Thyroid gland (tissue), 4 donors: ENCODE measurements at regions not wholly inside any gene's neighbourhood (a gene's known extent, or its start where the extent isn't known, plus 50 kb on each side); places are given as distances from the start of the nearest gene placed in this dataset.

Source experiments
- POLR2A ChIP-seq, 2 donors: fragments of 450-650 bp; IDR thresholded peaks; one replicate each; pipeline ENCODE4 v1.6.1; 2017; ENCODE audit warnings: antibody characterized with exemption in 2 of 2, mild to moderate bottlenecking in 2 of 2, moderate library complexity in 1 of 2
- TF ChIP-seq, protein P1 (sequence below), 6 experiments: fragments of 200-600 bp in 3 of 6; fragments of 450-650 bp in 3 of 6; sonication (generic) in 3 of 6; IDR thresholded peaks; one replicate each; pipeline ENCODE4 v1.5.1; 2016 to 2019; ENCODE audit warnings: antibody characterized with exemption in 6 of 6, mild to moderate bottlenecking in 2 of 6, inconsistent platforms in 1 of 6, moderate library complexity in 1 of 6

DNA sequence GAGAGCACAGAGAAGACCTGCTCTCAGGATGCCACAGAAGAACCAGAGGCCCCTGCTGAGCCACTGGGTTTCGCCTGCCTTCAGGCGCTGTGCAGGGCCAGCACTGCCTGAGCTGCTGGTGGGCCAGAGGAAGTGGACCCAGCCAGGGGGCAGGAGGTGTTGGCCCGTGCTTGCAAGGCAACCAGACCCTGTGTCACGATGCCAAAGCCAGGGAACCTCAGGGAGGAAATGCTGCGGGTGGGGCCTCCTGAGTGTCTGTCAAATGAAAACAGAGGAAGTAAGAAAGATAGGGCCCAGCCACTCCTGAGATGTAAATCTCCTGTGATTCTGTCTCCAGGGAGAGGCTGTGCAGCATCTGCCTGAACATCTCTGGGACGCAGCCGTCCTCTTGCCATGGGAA lies 58.1 kb upstream of the ADORA2B start:
- TF ChIP-seq, protein P1, sequence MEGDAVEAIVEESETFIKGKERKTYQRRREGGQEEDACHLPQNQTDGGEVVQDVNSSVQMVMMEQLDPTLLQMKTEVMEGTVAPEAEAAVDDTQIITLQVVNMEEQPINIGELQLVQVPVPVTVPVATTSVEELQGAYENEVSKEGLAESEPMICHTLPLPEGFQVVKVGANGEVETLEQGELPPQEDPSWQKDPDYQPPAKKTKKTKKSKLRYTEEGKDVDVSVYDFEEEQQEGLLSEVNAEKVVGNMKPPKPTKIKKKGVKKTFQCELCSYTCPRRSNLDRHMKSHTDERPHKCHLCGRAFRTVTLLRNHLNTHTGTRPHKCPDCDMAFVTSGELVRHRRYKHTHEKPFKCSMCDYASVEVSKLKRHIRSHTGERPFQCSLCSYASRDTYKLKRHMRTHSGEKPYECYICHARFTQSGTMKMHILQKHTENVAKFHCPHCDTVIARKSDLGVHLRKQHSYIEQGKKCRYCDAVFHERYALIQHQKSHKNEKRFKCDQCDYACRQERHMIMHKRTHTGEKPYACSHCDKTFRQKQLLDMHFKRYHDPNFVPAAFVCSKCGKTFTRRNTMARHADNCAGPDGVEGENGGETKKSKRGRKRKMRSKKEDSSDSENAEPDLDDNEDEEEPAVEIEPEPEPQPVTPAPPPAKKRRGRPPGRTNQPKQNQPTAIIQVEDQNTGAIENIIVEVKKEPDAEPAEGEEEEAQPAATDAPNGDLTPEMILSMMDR (IDR thresholded peaks at IDR 0.05) = no peak
- no peak for TF ChIP-seq POLR2A (IDR thresholded peaks at IDR 0.05)
